T-cell (primary cell): ENCODE measurements at regions not wholly inside any gene's neighbourhood (a gene's known extent, or its start where the extent isn't known, plus 50 kb on each side); places are given as distances from the start of the nearest gene placed in this dataset.

Experiments used
- ATAC-seq, 4 experiments: fragments of 200-7000 bp in 3 of 4; fragments of 150-1000 bp in 1 of 4; cut with Tn5 transposase; replicated peaks in 1 of 4; 1 replicate in 3 of 4; 2 replicates in 1 of 4; pipeline ENCODE4 v1.10.0; 2021; ENCODE audit warnings: moderate library complexity in 3 of 4, mild to moderate bottlenecking in 2 of 4, moderate number of reproducible peaks in 1 of 4
- CTCF ChIA-PET, 2 donors: fragments of 300-600 bp; sonication (Branson Sonifier 250); formaldehyde crosslinking; loops; one replicate each; lab custom pipeline; 2022; ENCODE audit warnings: antibody characterized with exemption in 2 of 2; lab: Charles Lee
- POLR2A ChIA-PET, 2 donors: fragments of 300-600 bp; sonication (Branson Sonifier 250); formaldehyde crosslinking; loops; one replicate each; lab custom pipeline; 2022; ENCODE audit warnings: antibody characterized with exemption in 2 of 2; lab: Charles Lee
- DNase-seq, 35 experiments: peaks; one replicate each; pipeline versions ENCODE4 v3.0.0 to v3.0.0-alpha.2; 2013 to 2023
- H3K27ac ChIP-seq: one replicate; pipeline ENCODE4 v1.5.1; 2013; ENCODE audit warnings: low read length
- H3K27me3 ChIP-seq, 2 experiments: replicated peaks in 1 of 2; 1 replicate in 1 of 2; 2 replicates in 1 of 2; pipeline versions ENCODE4 v1.6.1 to v1.7.0; 2013; ENCODE audit warnings: low read length in 1 of 2, mixed read lengths in 1 of 2; ENCODE audit not compliant: control insufficient read depth in 2 of 2, insufficient read depth in 2 of 2; ENCODE audit errors: extremely low read depth in 1 of 2
- H3K36me3 ChIP-seq, 2 donors: 1 replicate in 1 of 2; 2 replicates in 1 of 2; pipeline versions ENCODE4 v1.6.1 to v1.7.0; 2013; ENCODE audit warnings: low read length in 1 of 2; ENCODE audit not compliant: control insufficient read depth in 2 of 2, insufficient read depth in 1 of 2; ENCODE audit errors: extremely low read depth in 1 of 2
- H3K4me1 ChIP-seq, 2 experiments: 1 replicate in 1 of 2; 2 replicates in 1 of 2; pipeline versions ENCODE4 v1.6.1 to v1.7.0; 2013; ENCODE audit warnings: low read length in 2 of 2, mixed read lengths in 1 of 2; ENCODE audit not compliant: insufficient read depth in 2 of 2, control insufficient read depth in 1 of 2; ENCODE audit errors: extremely low read depth in 1 of 2
- H3K4me3 ChIP-seq, 2 donors: 1 replicate in 1 of 2; 2 replicates in 1 of 2; pipeline versions ENCODE4 v1.5.1 to v1.7.0; 2013; ENCODE audit warnings: mild to moderate bottlenecking in 2 of 2, low read length in 1 of 2, moderate library complexity in 1 of 2; ENCODE audit not compliant: control insufficient read depth in 1 of 2; ENCODE audit errors: extremely low read depth in 1 of 2
- H3K9me3 ChIP-seq: 2 replicates; pipeline ENCODE4 v1.7.0; 2013
- H3K27ac Mint-ChIP-seq, 2 donors: one replicate each; pipeline ENCODE4 v1.8.0; 2020 to 2021; ENCODE audit warnings: mild to moderate bottlenecking in 2 of 2, mixed read lengths in 2 of 2
- H3K27me3 Mint-ChIP-seq, 2 donors: one replicate each; pipeline ENCODE4 v1.8.0; 2021 to 2022; ENCODE audit warnings: mixed read lengths in 2 of 2
- H3K36me3 Mint-ChIP-seq: one replicate; pipeline ENCODE4 v1.8.0; 2021; ENCODE audit warnings: mixed read lengths
- H3K4me1 Mint-ChIP-seq, 3 donors: one replicate each; pipeline ENCODE4 v1.8.0; 2020 to 2022; ENCODE audit warnings: mixed read lengths in 3 of 3, mild to moderate bottlenecking in 1 of 3
- H3K4me3 Mint-ChIP-seq, 3 donors: one replicate each; pipeline ENCODE4 v1.8.0; 2020 to 2022; ENCODE audit warnings: mild to moderate bottlenecking in 3 of 3, mixed read lengths in 3 of 3, moderate library complexity in 3 of 3
- H3K9me3 Mint-ChIP-seq, 3 donors: one replicate each; pipeline ENCODE4 v1.8.0; 2020 to 2022; ENCODE audit warnings: mixed read lengths in 3 of 3
- WGBS: methylation state at CpG from one replicate; pipeline ENCODE4 v1.1.5; 2013; ENCODE audit warnings: missing lambda C conversion rate; ENCODE audit not compliant: insufficient coverage; 5-methylcytosine and 5-hydroxymethylcytosine counted together

- ATAC-seq, result no peak
- Mint-ChIP-seq H3K36me3 (no peaks in the 10 kb centered on the region), H3K4me3 (no peak overlapping the region), H3K4me1 (no peaks in the 10 kb centered on the region), H3K27ac (no peak overlapping the region), H3K9me3 (peaks cover 11% of the 10 kb centered on the region in 3 donors), H3K27me3 (no peaks in the 10 kb centered on the region)
- Histone ChIP-seq H3K36me3 (no peaks in the 10 kb centered on the region), H3K4me1 (no peaks in the 10 kb centered on the region), H3K27me3 (no peaks in the 10 kb centered on the region), H3K4me3 (no peak overlapping the region), H3K9me3 (no peaks in the 10 kb centered on the region), H3K27ac (no peak overlapping the region)
- ChIA-PET CTCF (interaction anchor here in 1 of 2 donors (0.9 kb wide), 1 partner anchor 11 kb away, joined by 4 read pairs; no protein-coding TSS in a partner anchor), POLR2A (no interaction called here)
- no CpG with 5 or more reads among the region's 3 CpGs for WGBS
- DNase-seq, result no peak
These were observed 140.3 kb downstream of the NAA11 start for GRCh38 chr4:79185526-79186045.

GRCh38 chr4:79184476-79184875 lies 141.4 kb downstream of the NAA11 start:
- POLR2A ChIA-PET, result no interaction called here
- no peaks in the 10 kb centered on the region for H3K27me3 Mint-ChIP-seq
- no peaks in the 10 kb centered on the region for H3K9me3 ChIP-seq
- no peak overlapping the region for H3K4me3 ChIP-seq
- no peaks in the 10 kb centered on the region for H3K4me1 ChIP-seq
- CTCF ChIA-PET, result no interaction called here
- H3K9me3 Mint-ChIP-seq, result peaks cover 8 to 11% (median 10%) of the 10 kb centered on the region in 3 donors
- ATAC-seq (no peak), DNase-seq (no peak)
- no peak overlapping the region for H3K27ac Mint-ChIP-seq
- no peaks in the 10 kb centered on the region for H3K36me3 Mint-ChIP-seq
- H3K36me3 ChIP-seq, result no peaks in the 10 kb centered on the region
- no peaks in the 10 kb centered on the region for H3K27me3 ChIP-seq
- H3K27ac ChIP-seq, result no peak overlapping the region
- H3K4me1 Mint-ChIP-seq, result no peaks in the 10 kb centered on the region
- no CpG with 5 or more reads among the region's 4 CpGs for WGBS
- no peak overlapping the region for H3K4me3 Mint-ChIP-seq

GRCh38 chr4:79182209-79182608 lies 143.7 kb downstream of the NAA11 start:
- H3K27ac Mint-ChIP-seq, result no peak overlapping the region
- POLR2A ChIA-PET, result no interaction called here
- H3K9me3 ChIP-seq, result no peaks in the 10 kb centered on the region
- H3K4me1 Mint-ChIP-seq, result no peaks in the 10 kb centered on the region
- no CpG with 5 or more reads among the region's 3 CpGs for WGBS
- H3K27me3 ChIP-seq, result no peaks in the 10 kb centered on the region
- CTCF ChIA-PET, result interaction anchor here in 1 of 2 donors (0.8 kb wide), 1 partner anchor 61 kb away, joined by 3 read pairs; no protein-coding TSS in a partner anchor
- no peaks in the 10 kb centered on the region for H3K36me3 ChIP-seq
- no peaks in the 10 kb centered on the region for H3K27me3 Mint-ChIP-seq
- ATAC-seq (no peak), DNase-seq (no peak)
- no peak overlapping the region for H3K27ac ChIP-seq
- H3K4me3 ChIP-seq, result no peak overlapping the region
- no peak overlapping the region for H3K4me3 Mint-ChIP-seq
- H3K4me1 ChIP-seq, result no peaks in the 10 kb centered on the region
- no peaks in the 10 kb centered on the region for H3K36me3 Mint-ChIP-seq
- peaks cover 0 to 4% (median 0%) of the 10 kb centered on the region in 3 donors for H3K9me3 Mint-ChIP-seq

GRCh38 chr4:79181190-79181589 lies 144.7 kb downstream of the NAA11 start:
- no peaks in the 10 kb centered on the region for H3K4me1 ChIP-seq
- Mint-ChIP-seq H3K4me1 (no peaks in the 10 kb centered on the region), H3K4me3 (no peak overlapping the region), H3K9me3 (peaks cover 0 to 1% (median 0%) of the 10 kb centered on the region in 3 donors), H3K36me3 (no peaks in the 10 kb centered on the region), H3K27me3 (no peaks in the 10 kb centered on the region), H3K27ac (no peak overlapping the region)
- ChIA-PET POLR2A (no interaction called here), CTCF (no interaction called here)
- no peak overlapping the region for H3K4me3 ChIP-seq
- H3K36me3 ChIP-seq, result no peaks in the 10 kb centered on the region
- ATAC-seq, result no peak
- no peak overlapping the region for H3K27ac ChIP-seq
- WGBS, result 96% methylated on average over 4 of the region's 7 CpGs
- H3K9me3 ChIP-seq, result no peaks in the 10 kb centered on the region
- DNase-seq, result no peak
- H3K27me3 ChIP-seq, result no peaks in the 10 kb centered on the region

- DNase-seq, result no peak
- Mint-ChIP-seq H3K4me3 (no peak overlapping the region), H3K4me1 (no peaks in the 10 kb centered on the region), H3K27me3 (no peaks in the 10 kb centered on the region), H3K27ac (no peak overlapping the region), H3K9me3 (no peaks in the 10 kb centered on the region), H3K36me3 (no peaks in the 10 kb centered on the region)
- H3K36me3 ChIP-seq, result no peaks in the 10 kb centered on the region
- no peak for ATAC-seq
- no peak overlapping the region for H3K4me3 ChIP-seq
- POLR2A ChIA-PET, result interaction anchor here in 1 of 2 donors (0.6 kb wide), 1 partner anchor 1389 kb away, joined by 3 read pairs; no protein-coding TSS in a partner anchor
- CTCF ChIA-PET, result no interaction called here
- no peaks in the 10 kb centered on the region for H3K27me3 ChIP-seq
- H3K4me1 ChIP-seq, result no peaks in the 10 kb centered on the region
- no peaks in the 10 kb centered on the region for H3K9me3 ChIP-seq
- H3K27ac ChIP-seq, result no peak overlapping the region
These were observed 147.1 kb downstream of the NAA11 start for GRCh38 chr4:79178760-79179159.

GRCh38 chr4:79177388-79177787 lies 148.5 kb downstream of the NAA11 start:
- no peak for DNase-seq
- H3K27ac Mint-ChIP-seq, result no peak overlapping the region
- no peaks in the 10 kb centered on the region for H3K27me3 Mint-ChIP-seq
- Histone ChIP-seq H3K27me3 (no peaks in the 10 kb centered on the region), H3K4me1 (no peaks in the 10 kb centered on the region), H3K4me3 (no peak overlapping the region), H3K36me3 (no peaks in the 10 kb centered on the region), H3K27ac (no peak overlapping the region), H3K9me3 (no peaks in the 10 kb centered on the region)
- H3K36me3 Mint-ChIP-seq, result no peaks in the 10 kb centered on the region
- ChIA-PET POLR2A (no interaction called here), CTCF (interaction anchor here in 1 of 2 donors (0.7 kb wide), 1 partner anchor 1837 kb away, joined by 4 read pairs; no protein-coding TSS in a partner anchor)
- no peaks in the 10 kb centered on the region for H3K4me1 Mint-ChIP-seq
- H3K9me3 Mint-ChIP-seq, result no peaks in the 10 kb centered on the region
- H3K4me3 Mint-ChIP-seq, result no peak overlapping the region
- no peak for ATAC-seq

- Mint-ChIP-seq H3K4me1 (no peaks in the 10 kb centered on the region), H3K27ac (no peak overlapping the region), H3K4me3 (no peak overlapping the region), H3K9me3 (no peaks in the 10 kb centered on the region), H3K27me3 (no peaks in the 10 kb centered on the region), H3K36me3 (no peaks in the 10 kb centered on the region)
- ChIA-PET POLR2A (no interaction called here), CTCF (no interaction called here)
- ATAC-seq (no peak), DNase-seq (no peak)
- Histone ChIP-seq H3K27ac (no peak overlapping the region), H3K4me3 (no peak overlapping the region), H3K4me1 (no peaks in the 10 kb centered on the region), H3K9me3 (no peaks in the 10 kb centered on the region), H3K36me3 (no peaks in the 10 kb centered on the region), H3K27me3 (no peaks in the 10 kb centered on the region)
- 73% methylated on average over 3 of the region's 4 CpGs for WGBS
These were observed 149.5 kb downstream of the NAA11 start for GRCh38 chr4:79176351-79176750.
